ENCODE measurements at regions not wholly inside any gene's neighbourhood (a gene's known extent, or its start where the extent isn't known, plus 50 kb on each side); places are given as distances from the start of the nearest gene placed in this dataset.

GRCh38 chr3:74564560-74564959, 49.9 kb downstream of the CNTN3 start:
- TF ChIP-seq, protein P1, sequence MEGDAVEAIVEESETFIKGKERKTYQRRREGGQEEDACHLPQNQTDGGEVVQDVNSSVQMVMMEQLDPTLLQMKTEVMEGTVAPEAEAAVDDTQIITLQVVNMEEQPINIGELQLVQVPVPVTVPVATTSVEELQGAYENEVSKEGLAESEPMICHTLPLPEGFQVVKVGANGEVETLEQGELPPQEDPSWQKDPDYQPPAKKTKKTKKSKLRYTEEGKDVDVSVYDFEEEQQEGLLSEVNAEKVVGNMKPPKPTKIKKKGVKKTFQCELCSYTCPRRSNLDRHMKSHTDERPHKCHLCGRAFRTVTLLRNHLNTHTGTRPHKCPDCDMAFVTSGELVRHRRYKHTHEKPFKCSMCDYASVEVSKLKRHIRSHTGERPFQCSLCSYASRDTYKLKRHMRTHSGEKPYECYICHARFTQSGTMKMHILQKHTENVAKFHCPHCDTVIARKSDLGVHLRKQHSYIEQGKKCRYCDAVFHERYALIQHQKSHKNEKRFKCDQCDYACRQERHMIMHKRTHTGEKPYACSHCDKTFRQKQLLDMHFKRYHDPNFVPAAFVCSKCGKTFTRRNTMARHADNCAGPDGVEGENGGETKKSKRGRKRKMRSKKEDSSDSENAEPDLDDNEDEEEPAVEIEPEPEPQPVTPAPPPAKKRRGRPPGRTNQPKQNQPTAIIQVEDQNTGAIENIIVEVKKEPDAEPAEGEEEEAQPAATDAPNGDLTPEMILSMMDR (conservative IDR thresholded peaks at IDR 0.05): no peak
- TF ChIP-seq ZFX (IDR thresholded peaks at IDR 0.05): no peak
- H3K27ac ChIP-seq: no peak overlapping the region; the same call in 1 of the 2 replicates

DNA sequence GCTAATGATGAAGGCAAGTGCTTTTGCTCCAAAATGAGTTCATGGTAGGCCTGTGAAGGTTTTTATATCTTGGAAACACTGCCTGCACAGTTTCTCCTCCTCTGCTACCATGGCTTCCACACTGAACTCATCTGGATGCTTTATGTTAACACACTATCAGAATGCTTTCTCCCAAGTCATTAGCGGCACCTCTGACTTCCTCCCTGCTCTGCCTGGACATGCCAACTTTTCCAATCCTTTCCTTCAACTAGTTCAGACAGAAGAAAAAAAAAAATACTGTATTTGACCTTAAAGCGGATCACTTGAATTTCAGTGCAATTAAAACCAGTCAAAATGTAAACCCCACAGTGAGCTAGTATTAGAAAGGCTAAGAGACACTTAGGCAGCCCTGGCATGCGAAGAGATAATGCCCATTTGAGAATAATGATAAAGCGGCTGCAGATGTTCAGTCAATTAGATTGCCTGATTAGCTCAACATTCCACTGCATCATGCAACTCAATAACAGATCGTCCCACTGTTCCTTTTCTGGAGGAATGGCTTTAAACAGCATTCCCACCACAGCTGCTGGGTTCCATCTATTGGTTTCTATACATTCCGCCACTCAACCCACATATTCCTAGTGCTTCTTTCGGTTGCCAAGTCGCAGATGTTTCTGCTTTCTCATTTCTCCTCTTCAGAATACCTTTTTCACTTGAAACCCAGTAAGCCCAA, 51.7 kb downstream of the CNTN3 start:
- no peak overlapping the region for H3K27ac ChIP-seq
- TF ChIP-seq, protein P1 (conservative IDR thresholded peaks at IDR 0.05): no peak
- TF ChIP-seq ZFX (IDR thresholded peaks at IDR 0.05): no peak

DNA sequence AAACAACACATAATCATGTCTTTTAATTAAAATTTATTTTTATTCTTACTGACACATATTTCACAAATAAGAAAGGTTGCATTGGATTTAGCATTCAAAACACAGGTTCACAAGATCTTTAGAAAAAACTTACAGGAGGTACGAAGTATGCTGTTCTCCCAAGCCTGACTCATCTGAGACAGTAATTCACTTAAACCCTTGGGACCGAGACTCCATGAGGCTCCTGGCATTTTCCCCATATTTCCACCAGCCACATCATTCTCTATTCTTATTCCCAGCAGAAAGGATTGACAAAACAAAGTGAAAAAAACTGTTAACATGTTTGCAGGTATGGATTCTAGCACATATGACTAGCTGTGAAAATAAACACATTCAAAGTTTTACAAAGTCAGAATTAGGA, 52.6 kb downstream of the CNTN3 start:
- H3K27ac ChIP-seq: no peak overlapping the region
- TF ChIP-seq, protein P1 (conservative IDR thresholded peaks at IDR 0.05): no peak
- no peak for TF ChIP-seq ZFX (IDR thresholded peaks at IDR 0.05)

GRCh38 chr3:74559261-74559660, 55.2 kb downstream of the CNTN3 start:
- H3K27ac ChIP-seq: no peak overlapping the region
- no peak for TF ChIP-seq ZFX (IDR thresholded peaks at IDR 0.05)
- TF ChIP-seq, protein P1 (conservative IDR thresholded peaks at IDR 0.05): no peak

GRCh38 chr3:74550686-74551085, 63.8 kb downstream of the CNTN3 start:
- H3K27ac ChIP-seq: no peak overlapping the region
- TF ChIP-seq, protein P1 (conservative IDR thresholded peaks at IDR 0.05): no peak
- TF ChIP-seq ZFX (IDR thresholded peaks at IDR 0.05): no peak

DNA sequence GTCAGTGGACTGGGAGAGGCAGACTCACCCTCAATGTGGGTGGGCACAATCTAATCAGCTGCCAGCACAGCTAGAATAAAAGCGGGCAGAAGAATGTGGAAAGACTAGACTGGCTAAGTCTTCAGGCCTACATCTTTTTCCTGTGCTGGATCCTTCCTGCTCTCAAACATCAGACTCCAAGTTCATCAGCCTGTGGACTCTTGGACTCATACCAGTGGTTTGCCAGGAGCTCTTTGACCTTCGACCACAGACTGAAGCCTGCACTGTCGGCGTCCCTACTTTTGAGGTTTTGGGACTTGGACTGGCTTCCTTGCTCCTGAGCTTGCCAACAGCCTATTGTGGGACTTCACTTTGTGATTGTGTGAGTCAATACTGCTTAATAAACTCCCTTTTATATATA, 68.0 kb downstream of the CNTN3 start:
- TF ChIP-seq ZFX (IDR thresholded peaks at IDR 0.05): no peak
- TF ChIP-seq, protein P1 (conservative IDR thresholded peaks at IDR 0.05): no peak
- no peak overlapping the region for H3K27ac ChIP-seq

- TF ChIP-seq, protein P1 (conservative IDR thresholded peaks at IDR 0.05): no peak
- no peak for TF ChIP-seq ZFX (IDR thresholded peaks at IDR 0.05)
- H3K27ac ChIP-seq: no peak overlapping the region
Measured at GRCh38 chr3:74542441-74542840, 72.0 kb downstream of the CNTN3 start.

Measured in C4-2B (cell line).